ENCODE measurements at regions not wholly inside any gene's neighbourhood (a gene's known extent, or its start where the extent isn't known, plus 50 kb on each side); places are given as distances from the start of the nearest gene placed in this dataset.
A peak's percentile ranks its signal among the peaks of the same experiment; 100 is the strongest.

- in situ Hi-C loops (cut with HindIII; ENCODE audit: low sequenced_read_pairs) = no loop called here
- no peak overlapping the region for H3K4me3 ChIP-seq (ENCODE audit: low read depth, low read length)
- TF ChIP-seq CTCF (IDR thresholded peaks at IDR 0.05; ENCODE audit: low read depth, low read length) = no peak
- DNase-seq (ENCODE audit: low read depth, low spot score) = no peak
These were observed 656.2 kb upstream of the CHAC2 start for GRCh38 chr2:53111406-53111805.

- no peak for TF ChIP-seq CTCF (IDR thresholded peaks at IDR 0.05; ENCODE audit: low read depth, low read length)
- in situ Hi-C loops (cut with HindIII; ENCODE audit: low sequenced_read_pairs) = no loop called here
- DNase-seq (ENCODE audit: low read depth, low spot score) = no peak
- no peak overlapping the region for H3K4me3 ChIP-seq (ENCODE audit: low read depth, low read length)
These were observed 656.6 kb upstream of the CHAC2 start for GRCh38 chr2:53111004-53111403.

GRCh38 chr2:53108246-53108645, 659.4 kb upstream of the CHAC2 start:
- H3K4me3 ChIP-seq (ENCODE audit: low read depth, low read length) = no peak overlapping the region
- no peak for TF ChIP-seq CTCF (IDR thresholded peaks at IDR 0.05; ENCODE audit: low read depth, low read length)
- no peak for DNase-seq (ENCODE audit: low read depth, low spot score)
- in situ Hi-C loops (cut with HindIII; ENCODE audit: low sequenced_read_pairs) = no loop called here

- peak; percentile 84 for DNase-seq (ENCODE audit: low read depth, low spot score)
- H3K4me3 ChIP-seq (ENCODE audit: low read depth, low read length) = no peak overlapping the region
- TF ChIP-seq CTCF (IDR thresholded peaks at IDR 0.05; ENCODE audit: low read depth, low read length) = no peak
- in situ Hi-C loops (cut with HindIII; ENCODE audit: low sequenced_read_pairs) = no loop called here
These were observed 663.3 kb upstream of the CHAC2 start for GRCh38 chr2:53104263-53104662.

GRCh38 chr2:53103679-53104078, 663.9 kb upstream of the CHAC2 start:
- peak; percentile 22 for DNase-seq (ENCODE audit: low read depth, low spot score)
- in situ Hi-C loops (cut with HindIII; ENCODE audit: low sequenced_read_pairs) = no loop called here
- no peak overlapping the region for H3K4me3 ChIP-seq (ENCODE audit: low read depth, low read length)
- TF ChIP-seq CTCF (IDR thresholded peaks at IDR 0.05; ENCODE audit: low read depth, low read length) = no peak

GRCh38 chr2:53098696-53099078, 668.9 kb upstream of the CHAC2 start:
- DNase-seq (ENCODE audit: low read depth, low spot score) = no peak
- no peak for TF ChIP-seq CTCF (IDR thresholded peaks at IDR 0.05; ENCODE audit: low read depth, low read length)
- in situ Hi-C loops (cut with HindIII; ENCODE audit: low sequenced_read_pairs) = no loop called here
- H3K4me3 ChIP-seq (ENCODE audit: low read depth, low read length) = no peak overlapping the region

- in situ Hi-C loops (cut with HindIII; ENCODE audit: low sequenced_read_pairs) = no loop called here
- no peak overlapping the region for H3K4me3 ChIP-seq (ENCODE audit: low read depth, low read length)
- TF ChIP-seq CTCF (IDR thresholded peaks at IDR 0.05; ENCODE audit: low read depth, low read length) = no peak
- DNase-seq (ENCODE audit: low read depth, low spot score) = no peak
These were observed 671.3 kb upstream of the CHAC2 start for GRCh38 chr2:53096351-53096750.
